Neural cell (in vitro differentiated cells): ENCODE measurements at regions not wholly inside any gene's neighbourhood (a gene's known extent, or its start where the extent isn't known, plus 50 kb on each side); places are given as distances from the start of the nearest gene placed in this dataset.

ENCODE experiments used
- H2AFZ ChIP-seq: fragments of 200-600, 300-800 bp; sonication (generic), shearing (Covaris generic); 2 replicates; pipeline ENCODE4 v1.6.0; 2014; ENCODE audit warnings: low read depth, mild to moderate bottlenecking, antibody characterized with exemption, low read length, moderate library complexity
- H3F3A ChIP-seq: fragments of 200-600 bp; shearing (Covaris generic); 2 replicates; pipeline ENCODE4 v1.6.1; 2016; ENCODE audit warnings: mild to moderate bottlenecking, moderate library complexity, mixed read lengths, antibody characterized with exemption, low read length; ENCODE audit not compliant: insufficient read depth, poor library complexity, severe bottlenecking
- H3K27ac ChIP-seq: fragments of 200-600, 300-800 bp; sonication (generic), shearing (Covaris generic); 2 replicates; pipeline ENCODE4 v1.5.1; 2014; ENCODE audit warnings: mild to moderate bottlenecking, low read length, moderate library complexity
- H3K27me3 ChIP-seq: fragments of 300-800, 200-600 bp; sonication (generic), shearing (Covaris generic); 2 replicates; pipeline ENCODE4 v1.6.0; 2014; ENCODE audit warnings: mild to moderate bottlenecking, low read depth, low read length, moderate library complexity; ENCODE audit not compliant: insufficient read depth
- H3K36me3 ChIP-seq: fragments of 300-800, 200-600 bp; sonication (generic), shearing (Covaris generic); 2 replicates; pipeline ENCODE4 v1.5.1; 2014; ENCODE audit warnings: mild to moderate bottlenecking, antibody characterized with exemption, low read length, moderate library complexity; ENCODE audit not compliant: insufficient read depth
- H3K4me2 ChIP-seq: fragments of 300-800, 200-600 bp; sonication (generic), shearing (Covaris generic); 2 replicates; pipeline ENCODE4 v1.6.0; 2014; ENCODE audit warnings: mild to moderate bottlenecking, low read length
- H3K4me3 ChIP-seq: fragments of 300-800, 200-600 bp; sonication (generic), shearing (Covaris generic); 2 replicates; pipeline ENCODE4 v1.5.1; 2014; ENCODE audit warnings: mild to moderate bottlenecking, low read length, moderate library complexity
- H3K79me2 ChIP-seq: fragments of 200-600 bp; shearing (Covaris generic); replicated peaks from 2 replicates; pipeline ENCODE4 v1.6.0; 2014; ENCODE audit warnings: mild to moderate bottlenecking, low read length, moderate library complexity; ENCODE audit not compliant: insufficient read depth
- H3K9ac ChIP-seq: fragments of 300-800, 200-600 bp; sonication (generic), shearing (Covaris generic); 2 replicates; pipeline ENCODE4 v1.6.1; 2016; ENCODE audit warnings: mild to moderate bottlenecking, low read length, mixed read lengths
- H3K9me2 ChIP-seq: fragments of 200-600 bp; shearing (Covaris generic); 2 replicates; pipeline ENCODE4 v1.6.1; 2016; ENCODE audit warnings: mild to moderate bottlenecking, low read length, mixed read lengths; ENCODE audit not compliant: insufficient read depth
- H3K9me3 ChIP-seq: fragments of 200-600, 300-800 bp; sonication (generic), shearing (Covaris generic); 2 replicates; pipeline ENCODE4 v1.6.1; 2016; ENCODE audit warnings: mild to moderate bottlenecking, mixed run types, low read length, moderate library complexity, mixed read lengths
- H4K20me1 ChIP-seq: fragments of 200-600 bp; shearing (Covaris generic); 2 replicates; pipeline ENCODE4 v1.6.1; 2016; ENCODE audit warnings: mild to moderate bottlenecking, mixed run types; ENCODE audit not compliant: insufficient read depth
- CTCF ChIP-seq: fragments of 450-650 bp; IDR thresholded peaks from 2 replicates; pipeline ENCODE4 v1.5.1; 2014; ENCODE audit warnings: antibody characterized with exemption, mild to moderate bottlenecking, moderate library complexity; ENCODE audit not compliant: poor library complexity, severe bottlenecking
- EP300 ChIP-seq: fragments of 450-650 bp; conservative IDR thresholded peaks from 2 replicates; pipeline ENCODE4 v1.6.1; 2014; ENCODE audit warnings: antibody characterized with exemption, mild to moderate bottlenecking, moderate library complexity; ENCODE audit not compliant: poor library complexity, severe bottlenecking
- EZH2 ChIP-seq: fragments of 200-600, 300-800 bp; shearing (Covaris generic), sonication (generic); IDR thresholded peaks from 2 replicates; pipeline ENCODE4 v1.6.1; 2014; ENCODE audit warnings: antibody characterized with exemption, low read length, borderline replicate concordance, mild to moderate bottlenecking; ENCODE audit not compliant: insufficient read depth, poor library complexity, severe bottlenecking
- MXI1 ChIP-seq: fragments of 450-650 bp; conservative IDR thresholded peaks from 2 replicates; pipeline ENCODE4 v1.6.1; 2014; ENCODE audit warnings: antibody characterized with exemption, mild to moderate bottlenecking; ENCODE audit not compliant: poor library complexity, severe bottlenecking
- POLR2AphosphoS5 ChIP-seq: IDR thresholded peaks from 2 replicates; pipeline ENCODE4 v1.6.1; 2012
- RAD21 ChIP-seq: fragments of 450-650 bp; conservative IDR thresholded peaks from 2 replicates; pipeline ENCODE4 v1.6.1; 2014; ENCODE audit warnings: antibody characterized with exemption, mild to moderate bottlenecking, moderate library complexity
- REST ChIP-seq: IDR thresholded peaks from 2 replicates; pipeline ENCODE4 v1.6.1; 2012; ENCODE audit warnings: borderline replicate concordance
- SMC3 ChIP-seq: fragments of 450-650 bp; conservative IDR thresholded peaks from 2 replicates; pipeline ENCODE4 v1.6.1; 2014; ENCODE audit warnings: antibody characterized with exemption, mild to moderate bottlenecking, moderate library complexity; ENCODE audit not compliant: poor library complexity
- TAF1 ChIP-seq: IDR thresholded peaks from 2 replicates; pipeline ENCODE4 v1.6.1; 2012; ENCODE audit warnings: low read depth

GRCh38 chr9:78919701-78920100, 622.8 kb downstream of the PSAT1 start:
- Histone ChIP-seq H4K20me1 (no peaks in the 10 kb centered on the region), H3K27ac (no peak overlapping the region), H3K79me2 (no peaks in the 10 kb centered on the region), H3K27me3 (no peaks in the 10 kb centered on the region), H3K36me3 (no peaks in the 10 kb centered on the region), H3K9ac (no peak overlapping the region), H3K9me3 (peaks cover 5% of the 10 kb centered on the region), H3F3A (no peaks in the 10 kb centered on the region), H3K4me2 (no peak overlapping the region), H2AFZ (no peak overlapping the region), H3K9me2 (no peaks in the 10 kb centered on the region), H3K4me3 (no peak overlapping the region)
- TF ChIP-seq RAD21 (no peak), TAF1 (no peak), EP300 (no peak), MXI1 (no peak), SMC3 (no peak), REST (no peak), POLR2AphosphoS5 (no peak)

- Histone ChIP-seq H3K36me3 (no peaks in the 10 kb centered on the region), H3K27ac (no peak overlapping the region)
Observed at GRCh38 chr9:78921341-78921740, 624.4 kb downstream of the PSAT1 start.

GRCh38 chr9:78923966-78924659, 627.2 kb downstream of the PSAT1 start:
- Histone ChIP-seq H3K4me3 (no peak overlapping the region), H3K79me2 (no peaks in the 10 kb centered on the region), H3K9me3 (no peaks in the 10 kb centered on the region), H3K9ac (no peak overlapping the region), H3K27ac (no peak overlapping the region), H3K36me3 (no peaks in the 10 kb centered on the region), H2AFZ (no peak overlapping the region), H4K20me1 (no peaks in the 10 kb centered on the region), H3K4me2 (no peak overlapping the region), H3K27me3 (no peaks in the 10 kb centered on the region), H3K9me2 (no peaks in the 10 kb centered on the region), H3F3A (no peaks in the 10 kb centered on the region)
- no peak for TF ChIP-seq MXI1
- TF ChIP-seq TAF1: no peak
- no peak for TF ChIP-seq RAD21
- no peak for TF ChIP-seq CTCF
- TF ChIP-seq POLR2AphosphoS5: no peak
- no peak for TF ChIP-seq REST
- TF ChIP-seq SMC3: no peak
- no peak for TF ChIP-seq EP300
- no peak for TF ChIP-seq EZH2

More at GRCh38 chr9:78921341-78921740, 624.4 kb downstream of the PSAT1 start:
- Histone ChIP-seq H3K9me3 (peaks cover 5% of the 10 kb centered on the region), H3F3A (no peaks in the 10 kb centered on the region), H3K4me3 (no peak overlapping the region), H3K27me3 (no peaks in the 10 kb centered on the region), H4K20me1 (no peaks in the 10 kb centered on the region), H2AFZ (no peak overlapping the region), H3K9me2 (no peaks in the 10 kb centered on the region), H3K4me2 (no peak overlapping the region), H3K79me2 (no peaks in the 10 kb centered on the region), H3K9ac (no peak overlapping the region)
- TF ChIP-seq EZH2: no peak
- no peak for TF ChIP-seq TAF1
